ENCODE measurements at regions not wholly inside any gene's neighbourhood (a gene's known extent, or its start where the extent isn't known, plus 50 kb on each side); places are given as distances from the start of the nearest gene placed in this dataset.
A peak's percentile ranks its signal among the peaks of the same experiment; 100 is the strongest.

GRCh38 chr3:40637906-40638305 lies 113.1 kb downstream of the ZNF621 start:
- intact Hi-C loops (cut with DNase I): no loop called here
- Histone ChIP-seq H3K4me1 (no peaks in the 10 kb centered on the region), H3K36me3 (no peaks in the 10 kb centered on the region), H3K27me3 (no peaks in the 10 kb centered on the region), H3K9me3 (no peaks in the 10 kb centered on the region), H3K27ac (no peak overlapping the region), H3K4me3 (replicated peaks in 1 of 3) (no peak overlapping the region)
- no peak for DNase-seq
- TF ChIP-seq POLR2A (IDR thresholded peaks at IDR 0.05): no peak
- TF ChIP-seq CTCF (IDR thresholded peaks at IDR 0.05): no peak
- 86 to 89% methylated on average over 2 of the region's 2 CpGs for WGBS, 2 donors

- no peaks in the 10 kb centered on the region for H3K9me3 ChIP-seq
- DNase-seq: no peak
- no peaks in the 10 kb centered on the region for H3K4me1 ChIP-seq
- intact Hi-C loops (cut with DNase I): no loop called here
- H3K4me3 ChIP-seq (replicated peaks in 1 of 3): no peak overlapping the region
- H3K36me3 ChIP-seq: no peaks in the 10 kb centered on the region
- WGBS, 2 donors: 73 to 100% methylated on average over 1 of the region's 1 CpG
- H3K27ac ChIP-seq: no peak overlapping the region
- no peak for TF ChIP-seq CTCF (IDR thresholded peaks at IDR 0.05)
- no peak for TF ChIP-seq POLR2A (IDR thresholded peaks at IDR 0.05)
- H3K27me3 ChIP-seq: no peaks in the 10 kb centered on the region
Observed at GRCh38 chr3:40639006-40639405, 114.2 kb downstream of the ZNF621 start.

- 88 to 93% methylated on average over 5 of the region's 5 CpGs for WGBS, 2 donors
- no peak for DNase-seq
- Histone ChIP-seq H3K27me3 (no peaks in the 10 kb centered on the region), H3K4me3 (replicated peaks in 1 of 3) (no peak overlapping the region), H3K36me3 (no peaks in the 10 kb centered on the region), H3K4me1 (no peaks in the 10 kb centered on the region), H3K27ac (no peak overlapping the region), H3K9me3 (no peaks in the 10 kb centered on the region)
- intact Hi-C loops (cut with DNase I): no loop called here
- no peak for TF ChIP-seq CTCF (IDR thresholded peaks at IDR 0.05)
- no peak for TF ChIP-seq POLR2A (IDR thresholded peaks at IDR 0.05)
Observed at GRCh38 chr3:40642812-40643211, 118.1 kb downstream of the ZNF621 start.

GRCh38 chr3:40645883-40646282 lies 121.1 kb downstream of the ZNF621 start:
- TF ChIP-seq CTCF (IDR thresholded peaks at IDR 0.05): no peak
- TF ChIP-seq POLR2A (IDR thresholded peaks at IDR 0.05): no peak
- no peaks in the 10 kb centered on the region for H3K36me3 ChIP-seq
- H3K4me1 ChIP-seq: no peaks in the 10 kb centered on the region
- intact Hi-C loops (cut with DNase I): no loop called here
- 70 to 90% methylated on average over 3 of the region's 3 CpGs for WGBS, 2 donors
- no peaks in the 10 kb centered on the region for H3K9me3 ChIP-seq
- no peak overlapping the region for H3K27ac ChIP-seq
- H3K4me3 ChIP-seq (replicated peaks in 1 of 3): no peak overlapping the region
- DNase-seq: peak in 1 of 2 donors; percentile 2
- H3K27me3 ChIP-seq: no peaks in the 10 kb centered on the region

DNA sequence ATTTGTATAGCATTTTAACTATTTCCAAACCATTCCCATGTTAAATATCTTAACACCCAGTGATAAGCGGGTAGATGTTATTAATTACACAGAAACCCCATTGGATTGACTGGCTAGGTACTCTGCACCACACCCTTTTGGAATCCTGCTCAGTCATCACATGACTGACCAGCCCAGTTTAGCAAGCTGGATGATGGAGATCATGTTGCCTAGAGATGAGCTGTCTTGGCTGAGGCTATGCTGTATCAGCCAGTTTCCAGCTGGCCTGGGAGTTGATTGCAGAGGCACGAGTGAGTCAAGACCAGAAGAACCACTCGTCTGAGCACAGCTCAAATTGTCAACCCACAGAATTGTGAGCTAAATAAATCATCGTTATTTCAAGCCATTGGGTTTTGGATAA lies 124.6 kb downstream of the ZNF621 start:
- H3K4me1 ChIP-seq: no peaks in the 10 kb centered on the region
- no peaks in the 10 kb centered on the region for H3K36me3 ChIP-seq
- TF ChIP-seq POLR2A (IDR thresholded peaks at IDR 0.05): no peak
- no peaks in the 10 kb centered on the region for H3K27me3 ChIP-seq
- 87 to 95% methylated on average over 4 of the region's 4 CpGs for WGBS, 2 donors
- intact Hi-C loops (cut with DNase I): no loop called here
- no peak overlapping the region for H3K4me3 ChIP-seq (replicated peaks in 1 of 3)
- no peaks in the 10 kb centered on the region for H3K9me3 ChIP-seq
- no peak for DNase-seq
- H3K27ac ChIP-seq: no peak overlapping the region

DNA sequence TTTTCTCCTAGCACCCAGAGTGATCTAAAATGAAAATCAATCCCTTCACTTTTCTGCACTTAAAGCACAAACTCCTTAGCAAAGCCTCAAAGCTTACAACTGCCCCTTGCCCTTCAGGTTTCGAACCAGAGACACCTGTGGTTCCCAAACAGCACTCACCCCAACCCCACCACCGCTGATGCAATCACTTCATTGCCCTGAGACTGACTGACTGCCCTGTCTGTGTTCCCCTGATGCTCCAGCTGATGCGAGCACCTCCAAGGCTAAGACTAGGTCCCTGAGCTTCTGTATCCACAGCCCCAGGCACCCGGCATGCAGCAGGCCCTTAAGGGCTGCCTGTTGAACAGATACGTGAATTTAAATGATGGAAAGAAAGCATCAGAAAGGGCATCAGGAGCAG lies 127.3 kb downstream of the ZNF621 start:
- Histone ChIP-seq H3K9me3 (no peaks in the 10 kb centered on the region), H3K27ac (no peak overlapping the region), H3K4me1 (no peaks in the 10 kb centered on the region), H3K36me3 (no peaks in the 10 kb centered on the region), H3K27me3 (no peaks in the 10 kb centered on the region), H3K4me3 (replicated peaks in 1 of 3) (no peak overlapping the region)
- intact Hi-C loops (cut with DNase I): no loop called here
- DNase-seq: no peak
- WGBS, 2 donors: 95 to 98% methylated on average over 5 of the region's 5 CpGs
- no peak for TF ChIP-seq CTCF (IDR thresholded peaks at IDR 0.05)
- no peak for TF ChIP-seq POLR2A (IDR thresholded peaks at IDR 0.05)

Data from thyroid gland (tissue), 4 donors.